Vagina (tissue), 2 donors: ENCODE measurements at regions not wholly inside any gene's neighbourhood (a gene's known extent, or its start where the extent isn't known, plus 50 kb on each side); places are given as distances from the start of the nearest gene placed in this dataset.

Experiments used
- DNase-seq, 2 donors: peaks; one replicate each; pipeline ENCODE4 v3.0.0-alpha.2; 2017; ENCODE audit errors: extremely low spot score in 2 of 2
- H3K27ac ChIP-seq: fragments of 200-600 bp; sonication (generic); one replicate; pipeline ENCODE4 v1.5.1; 2019
- H3K27me3 ChIP-seq: fragments of 200-600 bp; sonication (generic); one replicate; pipeline ENCODE4 v1.5.1; 2019
- H3K36me3 ChIP-seq, 2 donors: fragments of 200-600 bp; sonication (generic); one replicate each; pipeline ENCODE4 v1.5.1; 2017 to 2019
- H3K4me1 ChIP-seq: fragments of 200-600 bp; sonication (generic); one replicate; pipeline ENCODE4 v1.5.1; 2019
- H3K4me3 ChIP-seq, 2 donors: fragments of 200-600 bp; sonication (generic); 1 replicate in 1 of 2; 2 replicates in 1 of 2; pipeline ENCODE4 v1.5.1; 2016 to 2019
- H3K9me3 ChIP-seq: fragments of 200-600 bp; sonication (generic); one replicate; pipeline ENCODE4 v1.5.1; 2019
- CTCF ChIP-seq, 3 experiments: fragments of 450-650 bp in 2 of 3; fragments of 200-600 bp in 1 of 3; sonication (generic) in 1 of 3; IDR thresholded peaks; one replicate each; pipeline ENCODE4 v1.5.1; 2017 to 2019; ENCODE audit warnings: antibody characterized with exemption in 3 of 3, mild to moderate bottlenecking in 2 of 3, moderate library complexity in 2 of 3
- POLR2A ChIP-seq, 2 donors: fragments of 450-650 bp; IDR thresholded peaks; one replicate each; pipeline ENCODE4 v1.6.1; 2017; ENCODE audit warnings: antibody characterized with exemption in 2 of 2, mild to moderate bottlenecking in 2 of 2, moderate library complexity in 2 of 2
- POLR2AphosphoS5 ChIP-seq, 2 donors: sonication (generic); formaldehyde crosslinking; IDR thresholded peaks; one replicate each; pipeline ENCODE4 v1.9.0; 2017; ENCODE audit warnings: antibody characterized with exemption in 2 of 2, mild to moderate bottlenecking in 2 of 2, low read depth in 1 of 2; ENCODE audit not compliant: insufficient read depth in 1 of 2
- intact Hi-C: fragments of 100-400 bp; cut with DNase I; formaldehyde crosslinking; loops from one replicate; pipeline ENCODE4 v1.15.1; 2023

GRCh38 chr4:166290426-166290825 lies 417.4 kb downstream of the TLL1 start:
- intact Hi-C loops, result no loop called here
- Histone ChIP-seq H3K27me3 (no peaks in the 10 kb centered on the region), H3K4me1 (no peaks in the 10 kb centered on the region), H3K27ac (no peak overlapping the region), H3K4me3 (no peak overlapping the region), H3K36me3 (no peaks in the 10 kb centered on the region), H3K9me3 (no peaks in the 10 kb centered on the region)
- TF ChIP-seq CTCF (IDR thresholded peaks at IDR 0.05) (no peak), POLR2A (IDR thresholded peaks at IDR 0.05) (no peak), POLR2AphosphoS5 (IDR thresholded peaks at IDR 0.05; ENCODE audit: insufficient read depth in 1 of 2, low read depth in 1 of 2) (no peak)
- DNase-seq, result no peak

GRCh38 chr4:166293556-166293955 lies 420.5 kb downstream of the TLL1 start:
- no peaks in the 10 kb centered on the region for H3K4me1 ChIP-seq
- H3K4me3 ChIP-seq, result no peak overlapping the region
- H3K27me3 ChIP-seq, result no peaks in the 10 kb centered on the region
- no peak for TF ChIP-seq POLR2A (IDR thresholded peaks at IDR 0.05)
- no peak for DNase-seq
- no peak overlapping the region for H3K27ac ChIP-seq
- no peaks in the 10 kb centered on the region for H3K9me3 ChIP-seq
- H3K36me3 ChIP-seq, result no peaks in the 10 kb centered on the region
- intact Hi-C loops, result no loop called here

DNA sequence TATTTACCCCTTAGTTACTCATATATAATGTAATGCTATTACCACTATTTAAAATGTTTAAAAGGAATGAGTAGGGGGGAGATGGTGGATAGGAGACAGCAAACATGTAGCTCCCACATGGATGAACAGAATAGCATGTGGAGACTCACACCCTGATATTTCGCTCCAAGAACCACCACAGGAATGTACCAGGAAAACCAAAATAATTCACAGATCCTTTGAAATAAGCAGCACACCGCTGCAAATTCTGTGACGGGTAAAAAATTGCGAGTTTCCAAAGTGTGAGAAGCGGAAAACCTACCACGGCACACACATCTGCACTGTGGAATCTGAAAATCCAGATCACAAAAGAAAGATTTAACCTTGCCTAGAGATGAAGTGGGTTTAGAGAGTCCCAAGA lies 428.2 kb downstream of the TLL1 start:
- Histone ChIP-seq H3K36me3 (no peaks in the 10 kb centered on the region), H3K27me3 (no peaks in the 10 kb centered on the region), H3K4me1 (no peaks in the 10 kb centered on the region), H3K27ac (no peak overlapping the region), H3K9me3 (no peaks in the 10 kb centered on the region), H3K4me3 (no peak overlapping the region)
- no peak for DNase-seq
- intact Hi-C loops, result no loop called here
- TF ChIP-seq POLR2A (IDR thresholded peaks at IDR 0.05), result no peak
- no peak for TF ChIP-seq POLR2AphosphoS5 (IDR thresholded peaks at IDR 0.05; ENCODE audit: insufficient read depth in 1 of 2, low read depth in 1 of 2)
- TF ChIP-seq CTCF (IDR thresholded peaks at IDR 0.05), result no peak

- Histone ChIP-seq H3K9me3 (no peaks in the 10 kb centered on the region), H3K4me1 (no peaks in the 10 kb centered on the region), H3K4me3 (no peak overlapping the region), H3K36me3 (no peaks in the 10 kb centered on the region), H3K27me3 (no peaks in the 10 kb centered on the region), H3K27ac (no peak overlapping the region)
- TF ChIP-seq POLR2A (IDR thresholded peaks at IDR 0.05), result no peak
- no peak for TF ChIP-seq CTCF (IDR thresholded peaks at IDR 0.05)
- peak in 1 of 2 donors; percentile 34 for TF ChIP-seq POLR2AphosphoS5 (IDR thresholded peaks at IDR 0.05; ENCODE audit: insufficient read depth in 1 of 2, low read depth in 1 of 2)
- intact Hi-C loops, result no loop called here
- DNase-seq, result no peak
These were observed 435.6 kb downstream of the TLL1 start for GRCh38 chr4:166308647-166309046.

- no peaks in the 10 kb centered on the region for H3K36me3 ChIP-seq
- no peaks in the 10 kb centered on the region for H3K9me3 ChIP-seq
- no peak for DNase-seq
- H3K4me1 ChIP-seq, result no peaks in the 10 kb centered on the region
- no peak overlapping the region for H3K27ac ChIP-seq
- intact Hi-C loops, result no loop called here
- TF ChIP-seq CTCF (IDR thresholded peaks at IDR 0.05), result no peak
- TF ChIP-seq POLR2A (IDR thresholded peaks at IDR 0.05), result no peak
- TF ChIP-seq POLR2AphosphoS5 (IDR thresholded peaks at IDR 0.05; ENCODE audit: insufficient read depth in 1 of 2, low read depth in 1 of 2), result no peak
- no peak overlapping the region for H3K4me3 ChIP-seq
- H3K27me3 ChIP-seq, result no peaks in the 10 kb centered on the region
These were observed 436.2 kb downstream of the TLL1 start for GRCh38 chr4:166309286-166309685.

DNA sequence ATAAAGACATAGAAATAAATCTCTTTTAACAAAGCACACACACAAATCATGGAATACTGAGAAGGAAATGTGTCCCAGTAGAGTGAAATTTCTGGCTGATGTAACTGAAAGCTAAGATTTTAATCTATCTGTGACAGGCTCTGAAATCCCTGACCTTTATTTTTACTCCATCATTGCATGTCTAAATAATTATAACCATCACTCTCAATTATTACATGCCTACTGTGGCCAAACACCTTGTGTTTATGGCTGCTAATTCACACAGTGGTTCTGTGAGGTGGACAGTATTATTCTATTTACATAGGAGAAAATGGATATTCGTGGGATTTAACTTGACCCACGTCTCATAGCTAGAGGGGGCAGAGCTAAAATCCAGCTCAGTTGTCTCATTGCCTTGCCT lies 438.1 kb downstream of the TLL1 start:
- no peaks in the 10 kb centered on the region for H3K4me1 ChIP-seq
- no peak for DNase-seq
- H3K36me3 ChIP-seq, result no peaks in the 10 kb centered on the region
- H3K9me3 ChIP-seq, result no peaks in the 10 kb centered on the region
- no peak overlapping the region for H3K4me3 ChIP-seq
- H3K27ac ChIP-seq, result no peak overlapping the region
- no peaks in the 10 kb centered on the region for H3K27me3 ChIP-seq
- TF ChIP-seq CTCF (IDR thresholded peaks at IDR 0.05) (no peak), POLR2A (IDR thresholded peaks at IDR 0.05) (no peak), POLR2AphosphoS5 (IDR thresholded peaks at IDR 0.05; ENCODE audit: insufficient read depth in 1 of 2, low read depth in 1 of 2) (no peak)
- intact Hi-C loops, result no loop called here
